Naive B cell (primary cell): ENCODE measurements at regions not wholly inside any gene's neighbourhood (a gene's known extent, or its start where the extent isn't known, plus 50 kb on each side); places are given as distances from the start of the nearest gene placed in this dataset.

Source experiments
- ATAC-seq, 2 donors: fragments of 150-1000 bp; cut with Tn5 transposase; 2 replicates each; pipeline ENCODE4 v1.10.0; 2021; ENCODE audit warnings: low read depth in 2 of 2, mild to moderate bottlenecking in 2 of 2, moderate library complexity in 2 of 2
- DNase-seq: peaks from one replicate; pipeline ENCODE4 v3.0.0; 2022
- H3K27ac Mint-ChIP-seq, 6 donors: one replicate each; pipeline ENCODE4 v1.8.0; 2020 to 2022; ENCODE audit warnings: mild to moderate bottlenecking in 6 of 6, mixed read lengths in 6 of 6, moderate library complexity in 5 of 6, inconsistent platforms in 2 of 6
- H3K27me3 Mint-ChIP-seq, 3 donors: one replicate each; pipeline ENCODE4 v1.8.0; 2021 to 2022; ENCODE audit warnings: mixed read lengths in 3 of 3, mild to moderate bottlenecking in 1 of 3
- H3K36me3 Mint-ChIP-seq, 2 donors: one replicate each; pipeline ENCODE4 v1.8.0; 2020 to 2022; ENCODE audit warnings: mixed read lengths in 2 of 2, inconsistent platforms in 1 of 2, mild to moderate bottlenecking in 1 of 2
- H3K4me1 Mint-ChIP-seq, 3 donors: one replicate each; pipeline ENCODE4 v1.8.0; 2020 to 2022; ENCODE audit warnings: mixed read lengths in 3 of 3, inconsistent platforms in 1 of 3, mild to moderate bottlenecking in 1 of 3, moderate library complexity in 1 of 3
- H3K4me3 Mint-ChIP-seq, 8 donors: one replicate each; pipeline ENCODE4 v1.8.0; 2020 to 2022; ENCODE audit warnings: mild to moderate bottlenecking in 8 of 8, mixed read lengths in 8 of 8, moderate library complexity in 8 of 8, inconsistent platforms in 2 of 8
- H3K9me3 Mint-ChIP-seq, 7 donors: one replicate each; pipeline ENCODE4 v1.8.0; 2020 to 2022; ENCODE audit warnings: mixed read lengths in 7 of 7, mild to moderate bottlenecking in 5 of 7, inconsistent platforms in 2 of 7, moderate library complexity in 1 of 7

DNA sequence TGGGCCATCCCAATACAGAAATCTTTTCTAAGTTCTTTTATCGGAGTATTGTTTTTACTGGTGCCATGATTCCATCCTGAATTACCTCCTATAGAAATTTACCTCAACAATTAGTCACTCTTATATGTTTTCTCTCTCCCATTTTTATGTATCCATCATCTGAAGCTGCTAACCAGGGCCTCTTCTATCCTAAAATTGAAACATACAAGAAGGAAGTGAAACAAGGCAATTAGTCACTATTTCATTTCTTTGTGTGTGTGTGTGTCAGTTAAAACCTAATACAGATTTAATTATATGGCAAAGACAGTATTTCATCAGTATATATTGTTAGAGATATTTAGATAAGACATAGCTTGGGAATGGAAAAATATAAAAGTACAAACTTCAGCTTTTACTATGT is 148.4 kb upstream of the AHR start:
- no peaks in the 10 kb centered on the region for H3K27me3 Mint-ChIP-seq
- H3K4me1 Mint-ChIP-seq, result peaks cover 7 to 14% (median 8%) of the 10 kb centered on the region in 3 donors
- no peaks in the 10 kb centered on the region for H3K9me3 Mint-ChIP-seq
- ATAC-seq (no peak), DNase-seq (no peak)
- no peak overlapping the region for H3K4me3 Mint-ChIP-seq
- no peaks in the 10 kb centered on the region for H3K36me3 Mint-ChIP-seq
- no peak overlapping the region for H3K27ac Mint-ChIP-seq

DNA sequence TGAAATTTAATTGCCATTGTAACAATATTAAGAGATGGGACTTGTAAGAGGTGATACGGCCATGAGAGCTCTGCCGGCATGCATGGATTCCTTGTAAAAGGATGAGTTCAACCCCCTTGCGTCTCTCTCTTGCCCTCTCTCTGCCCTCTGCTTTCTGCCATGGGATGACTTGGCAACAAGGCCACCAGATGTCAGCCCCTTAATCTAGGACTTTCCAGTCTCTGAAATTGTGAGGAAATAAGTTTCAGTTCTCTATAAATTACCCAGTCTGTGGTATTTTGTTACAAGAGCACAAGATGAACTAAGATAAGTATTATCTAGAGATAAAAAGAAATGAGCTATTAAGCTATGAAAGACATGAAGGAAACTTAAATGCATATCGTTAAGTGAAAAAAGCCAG is 145.7 kb upstream of the AHR start:
- H3K36me3 Mint-ChIP-seq, result no peaks in the 10 kb centered on the region
- no peaks in the 10 kb centered on the region for H3K9me3 Mint-ChIP-seq
- H3K27me3 Mint-ChIP-seq, result no peaks in the 10 kb centered on the region
- no peak overlapping the region for H3K4me3 Mint-ChIP-seq
- peaks cover 7 to 14% (median 8%) of the 10 kb centered on the region in 3 donors for H3K4me1 Mint-ChIP-seq
- DNase-seq, result no peak
- peak overlapping the region in 3 of 6 donors; percentile 13 to 91 (median 40) for H3K27ac Mint-ChIP-seq
- ATAC-seq, result peak; percentile 65 to 68

DNA sequence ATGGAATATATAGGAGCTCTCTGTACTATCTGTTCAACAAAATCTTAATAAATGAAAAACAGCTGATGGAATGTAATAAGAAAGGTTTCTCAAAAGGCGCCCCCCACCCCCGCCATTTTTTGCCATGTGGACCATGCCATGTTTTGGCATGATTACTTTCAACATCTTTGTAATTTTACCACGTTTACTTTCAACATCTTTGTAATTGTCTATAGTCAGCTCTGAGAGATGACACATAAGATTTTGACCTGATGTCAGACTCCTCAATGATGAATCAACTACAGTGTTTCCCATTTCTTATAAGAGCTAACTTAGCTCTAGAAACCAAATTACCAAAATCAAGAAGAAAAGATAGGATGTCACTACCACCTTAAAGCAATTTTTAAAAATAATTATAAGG is 144.9 kb upstream of the AHR start:
- Mint-ChIP-seq H3K27ac (no peak overlapping the region), H3K27me3 (no peaks in the 10 kb centered on the region), H3K9me3 (no peaks in the 10 kb centered on the region), H3K36me3 (no peaks in the 10 kb centered on the region), H3K4me1 (peaks cover 7 to 14% (median 8%) of the 10 kb centered on the region in 3 donors), H3K4me3 (no peak overlapping the region)
- ATAC-seq, result no peak
- DNase-seq, result no peak

DNA sequence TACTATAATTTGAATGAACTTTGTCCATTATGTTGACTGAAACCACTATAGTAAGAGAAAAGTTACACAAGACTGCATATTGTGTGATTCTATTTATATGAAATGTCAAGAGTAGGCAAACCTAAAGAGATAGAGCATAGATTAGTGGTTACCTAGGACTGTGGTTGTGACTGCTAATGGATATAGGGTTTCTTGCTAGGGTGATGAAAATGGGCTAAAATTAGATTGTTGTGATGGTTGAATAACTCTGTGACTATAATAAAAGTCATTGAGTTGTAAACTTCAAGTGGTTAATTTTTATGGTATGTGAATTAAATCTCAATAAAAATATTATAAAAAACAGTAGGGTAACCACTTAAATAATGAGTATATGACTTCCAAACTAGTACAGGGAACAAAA is 142.9 kb upstream of the AHR start:
- Mint-ChIP-seq H3K27me3 (no peaks in the 10 kb centered on the region), H3K36me3 (no peaks in the 10 kb centered on the region), H3K4me1 (peaks cover 5 to 7% (median 6%) of the 10 kb centered on the region in 3 donors), H3K9me3 (no peaks in the 10 kb centered on the region), H3K4me3 (no peak overlapping the region), H3K27ac (no peak overlapping the region)
- DNase-seq (no peak), ATAC-seq (no peak)

DNA sequence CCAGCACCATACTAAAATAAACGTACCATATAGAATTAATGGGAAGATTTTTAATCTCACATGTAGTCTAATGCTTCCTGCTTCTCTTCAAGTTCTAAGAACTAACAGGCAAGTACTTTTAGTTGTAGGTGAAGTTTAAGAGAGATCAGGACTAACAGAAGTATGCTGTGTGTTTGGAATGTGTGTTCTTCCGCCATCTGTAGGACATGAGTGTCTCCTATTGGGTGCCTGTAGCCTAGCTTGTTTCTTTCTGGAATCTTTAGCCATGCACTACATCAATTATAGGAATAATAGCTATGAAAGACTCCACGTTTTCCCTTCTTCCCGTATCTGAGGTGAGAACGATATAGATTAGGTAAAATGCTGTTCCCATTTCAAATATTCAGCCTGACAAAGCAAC is 140.2 kb upstream of the AHR start:
- ATAC-seq (no peak), DNase-seq (no peak)
- no peaks in the 10 kb centered on the region for H3K4me1 Mint-ChIP-seq
- H3K27ac Mint-ChIP-seq, result no peak overlapping the region
- H3K4me3 Mint-ChIP-seq, result no peak overlapping the region
- H3K27me3 Mint-ChIP-seq, result no peaks in the 10 kb centered on the region
- peaks cover 0 to 13% (median 6%) of the 10 kb centered on the region in 7 donors for H3K9me3 Mint-ChIP-seq
- no peaks in the 10 kb centered on the region for H3K36me3 Mint-ChIP-seq

DNA sequence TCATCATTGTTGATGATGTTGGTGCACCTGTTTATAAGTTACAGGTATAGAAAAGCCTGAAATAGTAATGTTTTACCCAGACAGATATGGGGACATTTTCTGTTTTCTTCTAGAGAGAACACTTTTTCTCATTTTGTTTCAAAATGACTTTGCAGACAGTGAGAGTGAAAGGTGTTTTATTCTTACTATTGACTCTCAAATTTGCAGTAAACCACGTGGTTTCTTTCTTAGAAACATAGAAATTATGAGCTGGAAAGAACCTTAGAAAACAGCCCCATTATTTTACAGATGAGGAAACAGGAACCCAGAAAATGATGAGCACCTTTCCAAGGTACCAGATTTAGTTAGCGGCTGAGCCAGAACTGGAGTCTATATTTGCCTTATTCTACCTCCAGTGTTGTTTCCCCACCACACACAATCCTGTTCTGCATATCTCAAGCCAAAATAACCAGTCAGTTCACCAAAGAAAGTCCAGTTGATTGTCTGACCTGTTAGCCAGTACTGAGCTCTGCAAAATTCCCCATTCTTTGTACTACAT is 138.9 kb upstream of the AHR start:
- peaks cover 0 to 13% (median 6%) of the 10 kb centered on the region in 7 donors for H3K9me3 Mint-ChIP-seq
- ATAC-seq (no peak), DNase-seq (no peak)
- no peaks in the 10 kb centered on the region for H3K27me3 Mint-ChIP-seq
- peak overlapping the region in 1 of 6 donors; percentile 59 for H3K27ac Mint-ChIP-seq
- H3K4me3 Mint-ChIP-seq, result no peak overlapping the region
- no peaks in the 10 kb centered on the region for H3K36me3 Mint-ChIP-seq
- H3K4me1 Mint-ChIP-seq, result no peaks in the 10 kb centered on the region

DNA sequence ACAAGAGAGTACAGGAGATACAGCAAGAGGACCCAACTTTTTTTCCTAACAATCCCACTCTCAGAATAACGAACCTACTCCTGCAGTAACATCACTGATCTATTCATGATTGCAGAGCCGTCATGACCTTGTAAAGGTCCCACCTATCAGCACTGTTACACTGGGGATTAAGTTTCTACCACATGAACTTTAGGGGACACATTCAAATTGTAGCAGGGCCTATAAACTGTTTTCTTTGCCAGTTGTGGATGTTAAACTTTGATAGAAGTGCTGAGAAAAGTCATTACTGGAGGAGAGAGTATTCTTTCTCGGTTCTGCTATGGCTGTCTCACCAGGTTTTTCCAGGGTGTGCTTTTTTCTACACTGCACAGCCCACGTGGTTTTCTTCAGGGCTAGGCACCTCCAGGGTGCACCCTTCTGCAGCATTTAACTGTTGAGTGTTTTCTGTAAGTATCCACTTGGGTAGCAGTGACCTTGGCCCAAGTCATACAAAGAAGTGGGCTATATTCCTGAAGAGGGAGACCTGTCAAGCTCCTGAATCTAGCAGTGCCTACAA is 131.6 kb upstream of the AHR start:
- Mint-ChIP-seq H3K4me1 (no peaks in the 10 kb centered on the region), H3K27me3 (no peaks in the 10 kb centered on the region), H3K27ac (no peak overlapping the region), H3K4me3 (no peak overlapping the region), H3K36me3 (no peaks in the 10 kb centered on the region), H3K9me3 (peaks cover 0 to 11% (median 4%) of the 10 kb centered on the region in 7 donors)
- DNase-seq, result no peak
- no peak for ATAC-seq

DNA sequence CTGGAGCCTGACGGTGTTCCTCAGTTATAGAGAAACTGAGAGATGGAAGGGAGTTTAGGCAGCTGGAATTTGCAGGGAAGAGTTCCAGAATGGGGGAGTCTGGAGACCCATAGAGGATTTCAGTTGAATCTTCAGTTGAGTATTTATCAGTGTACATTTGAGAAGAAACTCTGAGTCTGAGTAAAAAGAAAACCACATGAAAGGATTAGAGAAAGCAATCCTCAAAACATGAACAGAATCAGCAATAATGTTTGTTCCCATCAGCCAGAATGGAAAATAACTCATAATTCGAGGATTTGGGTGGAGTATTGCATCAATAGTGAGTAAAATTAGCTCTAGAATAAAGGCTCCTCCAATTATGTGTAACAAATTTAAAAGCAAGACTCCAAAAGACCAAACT is 130.0 kb upstream of the AHR start:
- H3K4me1 Mint-ChIP-seq, result no peaks in the 10 kb centered on the region
- DNase-seq, result no peak
- H3K9me3 Mint-ChIP-seq, result peaks cover 0 to 13% (median 0%) of the 10 kb centered on the region in 7 donors
- H3K4me3 Mint-ChIP-seq, result no peak overlapping the region
- no peaks in the 10 kb centered on the region for H3K27me3 Mint-ChIP-seq
- ATAC-seq, result no peak
- H3K36me3 Mint-ChIP-seq, result no peaks in the 10 kb centered on the region
- H3K27ac Mint-ChIP-seq, result peak overlapping the region in 1 of 6 donors; percentile 32

DNA sequence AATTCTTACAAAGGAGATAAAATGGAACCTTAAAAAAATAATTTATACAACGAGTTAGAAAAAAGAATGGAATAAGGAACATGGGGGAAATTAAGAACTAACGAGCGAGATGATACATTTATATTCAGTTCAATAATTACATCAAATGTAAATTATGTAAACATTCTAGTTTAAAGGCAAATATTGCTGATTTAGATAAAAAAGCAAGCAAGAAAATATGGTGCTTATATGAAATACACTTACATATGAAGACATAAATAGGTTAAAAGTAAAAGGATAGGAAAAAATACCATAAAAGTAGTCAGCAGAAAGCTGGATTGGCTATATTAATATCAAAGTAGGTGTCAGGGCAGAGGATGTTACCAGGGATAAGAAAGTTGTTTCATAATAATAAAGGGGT is 127.0 kb upstream of the AHR start:
- Mint-ChIP-seq H3K4me1 (no peaks in the 10 kb centered on the region), H3K36me3 (peaks cover 0 to 6% of the 10 kb centered on the region in 2 donors), H3K9me3 (peaks cover 0 to 8% (median 3%) of the 10 kb centered on the region in 7 donors), H3K4me3 (no peak overlapping the region), H3K27me3 (peaks cover 0 to 5% (median 4%) of the 10 kb centered on the region in 3 donors), H3K27ac (no peak overlapping the region)
- DNase-seq (no peak), ATAC-seq (no peak)

DNA sequence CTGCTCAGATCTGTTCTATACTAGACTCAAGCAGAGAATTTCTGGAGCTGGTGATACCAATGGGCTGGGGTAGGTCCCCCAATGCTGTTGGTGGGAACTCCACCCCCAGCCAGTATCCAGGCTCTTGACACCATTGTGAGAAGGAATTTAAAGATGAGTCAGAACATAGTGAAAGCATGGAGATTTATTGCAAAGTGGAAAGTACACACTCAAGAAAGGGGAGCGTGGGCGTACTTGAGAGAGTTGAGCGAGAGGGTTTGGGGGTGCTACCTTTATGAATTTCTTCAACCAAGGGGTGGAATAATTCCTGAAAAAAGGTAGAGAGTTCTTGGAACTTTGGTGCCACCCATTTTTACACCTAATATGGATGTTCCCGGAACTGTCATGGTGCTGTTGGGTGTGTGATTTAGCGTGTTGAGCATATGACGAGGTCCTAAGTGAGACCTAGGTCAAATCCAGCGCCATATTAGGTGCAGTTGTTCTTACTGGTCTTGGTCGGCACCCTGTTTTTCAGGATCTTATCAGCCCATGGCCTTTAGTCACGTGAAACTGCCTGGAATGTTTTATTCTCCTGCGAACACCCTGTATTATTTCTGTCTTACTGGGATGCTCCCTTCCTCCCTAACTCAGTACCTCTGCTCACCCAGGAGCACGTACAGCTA is 122.0 kb upstream of the AHR start:
- Mint-ChIP-seq H3K4me1 (no peaks in the 10 kb centered on the region), H3K4me3 (peak overlapping the region in 1 of 8 donors; percentile 54), H3K27me3 (peaks cover 6 to 8% (median 7%) of the 10 kb centered on the region in 3 donors), H3K9me3 (peaks cover 0 to 8% (median 3%) of the 10 kb centered on the region in 7 donors), H3K36me3 (peaks cover 0 to 6% of the 10 kb centered on the region in 2 donors), H3K27ac (no peak overlapping the region)
- DNase-seq (no peak), ATAC-seq (no peak)

DNA sequence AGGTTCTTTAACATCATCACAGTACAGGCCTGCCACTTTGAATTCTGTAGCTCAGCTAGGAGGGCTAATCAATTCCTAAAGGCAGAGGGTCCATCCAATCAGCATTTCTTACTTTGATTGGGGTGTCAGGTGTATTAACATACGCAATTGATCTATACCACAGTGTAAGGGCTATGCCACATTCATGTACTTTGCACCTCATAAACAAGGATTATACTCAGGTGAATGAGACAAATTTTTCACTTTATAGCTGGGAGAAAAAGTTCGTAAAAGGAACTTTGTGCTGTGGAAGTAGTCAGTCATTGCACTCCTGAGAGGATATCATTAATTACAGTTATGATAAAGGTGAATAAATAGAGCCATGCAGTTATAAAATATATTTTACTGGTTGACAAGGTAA is 119.9 kb upstream of the AHR start:
- H3K36me3 Mint-ChIP-seq, result peaks cover 0 to 6% of the 10 kb centered on the region in 2 donors
- ATAC-seq (no peak), DNase-seq (no peak)
- H3K27ac Mint-ChIP-seq, result no peak overlapping the region
- peaks cover 6 to 8% (median 7%) of the 10 kb centered on the region in 3 donors for H3K27me3 Mint-ChIP-seq
- H3K9me3 Mint-ChIP-seq, result peaks cover 0 to 3% (median 0%) of the 10 kb centered on the region in 7 donors
- H3K4me3 Mint-ChIP-seq, result no peak overlapping the region
- no peaks in the 10 kb centered on the region for H3K4me1 Mint-ChIP-seq

DNA sequence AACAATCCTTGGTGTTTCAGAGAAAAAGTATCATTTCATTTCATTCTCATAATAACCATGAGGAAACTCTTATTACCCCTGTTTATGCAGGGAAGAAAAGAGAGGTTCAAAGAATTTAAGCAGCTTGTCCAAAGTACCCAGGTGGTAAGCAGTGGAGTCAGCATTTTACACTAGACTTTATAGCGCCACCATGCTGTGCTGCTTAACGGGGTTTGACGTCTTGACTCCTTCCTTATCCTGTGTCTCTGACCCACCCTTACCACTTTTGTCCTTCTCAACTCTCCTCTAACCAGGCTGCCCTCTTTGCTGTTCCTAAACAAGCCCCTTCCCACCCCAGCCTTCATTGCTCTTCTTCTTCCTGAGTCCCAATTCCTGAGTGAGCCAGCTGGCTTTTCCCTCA is 117.0 kb upstream of the AHR start:
- Mint-ChIP-seq H3K4me1 (no peaks in the 10 kb centered on the region), H3K27me3 (peaks cover under 1 to 7% (median 2%) of the 10 kb centered on the region in 3 donors), H3K27ac (no peak overlapping the region), H3K36me3 (no peaks in the 10 kb centered on the region), H3K4me3 (no peak overlapping the region), H3K9me3 (no peaks in the 10 kb centered on the region)
- no peak for DNase-seq
- ATAC-seq, result no peak

DNA sequence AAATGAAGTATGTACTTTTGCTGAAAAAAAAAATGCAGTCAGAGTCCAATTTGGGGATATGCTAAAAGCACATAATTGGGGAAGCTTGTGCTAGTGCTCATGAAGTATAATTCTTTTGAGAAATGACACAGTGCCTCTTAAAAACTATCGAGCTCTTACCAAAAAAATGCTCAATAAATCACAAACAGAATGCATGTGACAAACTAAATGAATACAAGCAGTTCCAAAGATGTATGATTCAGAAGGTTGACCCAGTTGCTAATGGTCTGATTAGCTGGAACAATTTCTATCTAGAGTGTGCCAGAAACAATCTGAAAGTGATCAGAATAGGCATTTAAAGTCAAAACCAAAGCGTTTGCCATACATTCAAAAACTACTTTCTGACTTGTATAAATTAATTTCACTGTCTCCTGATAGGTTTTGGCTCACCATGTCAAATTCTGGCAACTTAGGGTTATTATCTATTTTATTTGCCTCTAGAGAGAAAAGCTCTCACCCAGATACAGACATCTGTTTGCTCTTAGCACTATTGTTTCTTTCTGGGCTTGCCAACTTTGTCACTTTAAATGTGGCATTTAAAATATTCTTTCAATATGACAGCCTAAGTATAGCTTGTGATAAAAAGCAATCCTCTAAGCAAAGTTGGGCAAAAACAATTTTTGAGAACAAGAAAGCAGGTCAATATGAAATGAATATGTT is 114.7 kb upstream of the AHR start:
- Mint-ChIP-seq H3K27ac (no peak overlapping the region), H3K4me1 (no peaks in the 10 kb centered on the region), H3K36me3 (no peaks in the 10 kb centered on the region), H3K4me3 (no peak overlapping the region), H3K27me3 (peaks cover 0 to 4% (median 0%) of the 10 kb centered on the region in 3 donors), H3K9me3 (no peaks in the 10 kb centered on the region)
- no peak for ATAC-seq
- DNase-seq, result no peak
